PC-9 (cell line): ENCODE measurements at regions not wholly inside any gene's neighbourhood (a gene's known extent, or its start where the extent isn't known, plus 50 kb on each side); places are given as distances from the start of the nearest gene placed in this dataset.

Experiments used
- CTCF ChIP-seq: fragments of 200-600 bp; sonication (generic); conservative IDR thresholded peaks from 2 replicates; pipeline ENCODE4 v1.6.1; 2017; ENCODE audit warnings: mixed run types, antibody characterized with exemption, mild to moderate bottlenecking, moderate library complexity
- EZH2 ChIP-seq: fragments of 200-600 bp; sonication (generic); IDR thresholded peaks from 2 replicates; pipeline ENCODE4 v1.8.0; 2017; ENCODE audit warnings: antibody characterized with exemption, low read depth

- TF ChIP-seq CTCF (peak; percentile 87), EZH2 (no peak)
These were observed 60.3 kb upstream of the AGPS start for GRCh38 chr2:177332026-177332991.
